ENCODE measurements at regions not wholly inside any gene's neighbourhood (a gene's known extent, or its start where the extent isn't known, plus 50 kb on each side); places are given as distances from the start of the nearest gene placed in this dataset.

- Histone ChIP-seq H3K27me3 (ENCODE audit: control insufficient read depth, insufficient read depth, low read length) (no peaks in the 10 kb centered on the region), H3K4me3 (ENCODE audit: low read depth, low read length) (no peak overlapping the region), H3K36me3 (ENCODE audit: control insufficient read depth, insufficient read depth, low read length) (no peaks in the 10 kb centered on the region)
- DNase-seq (ENCODE audit: low read depth): no peak
- TF ChIP-seq, protein P1, sequence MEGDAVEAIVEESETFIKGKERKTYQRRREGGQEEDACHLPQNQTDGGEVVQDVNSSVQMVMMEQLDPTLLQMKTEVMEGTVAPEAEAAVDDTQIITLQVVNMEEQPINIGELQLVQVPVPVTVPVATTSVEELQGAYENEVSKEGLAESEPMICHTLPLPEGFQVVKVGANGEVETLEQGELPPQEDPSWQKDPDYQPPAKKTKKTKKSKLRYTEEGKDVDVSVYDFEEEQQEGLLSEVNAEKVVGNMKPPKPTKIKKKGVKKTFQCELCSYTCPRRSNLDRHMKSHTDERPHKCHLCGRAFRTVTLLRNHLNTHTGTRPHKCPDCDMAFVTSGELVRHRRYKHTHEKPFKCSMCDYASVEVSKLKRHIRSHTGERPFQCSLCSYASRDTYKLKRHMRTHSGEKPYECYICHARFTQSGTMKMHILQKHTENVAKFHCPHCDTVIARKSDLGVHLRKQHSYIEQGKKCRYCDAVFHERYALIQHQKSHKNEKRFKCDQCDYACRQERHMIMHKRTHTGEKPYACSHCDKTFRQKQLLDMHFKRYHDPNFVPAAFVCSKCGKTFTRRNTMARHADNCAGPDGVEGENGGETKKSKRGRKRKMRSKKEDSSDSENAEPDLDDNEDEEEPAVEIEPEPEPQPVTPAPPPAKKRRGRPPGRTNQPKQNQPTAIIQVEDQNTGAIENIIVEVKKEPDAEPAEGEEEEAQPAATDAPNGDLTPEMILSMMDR (IDR thresholded peaks at IDR 0.05; ENCODE audit: insufficient read depth, low read length, poor library complexity, severe bottlenecking): no peak
Observed at GRCh38 chr5:51889703-51890102, 506.5 kb downstream of the ISL1 start.

GRCh38 chr5:51890435-51891116, 507.3 kb downstream of the ISL1 start:
- Histone ChIP-seq H3K4me3 (ENCODE audit: low read depth, low read length) (no peak overlapping the region), H3K27me3 (ENCODE audit: control insufficient read depth, insufficient read depth, low read length) (no peaks in the 10 kb centered on the region), H3K36me3 (ENCODE audit: control insufficient read depth, insufficient read depth, low read length) (no peaks in the 10 kb centered on the region)
- TF ChIP-seq, protein P1 (IDR thresholded peaks at IDR 0.05; ENCODE audit: insufficient read depth, low read length, poor library complexity, severe bottlenecking): no peak
- DNase-seq (ENCODE audit: low read depth): no peak

GRCh38 chr5:51892680-51893079, 509.4 kb downstream of the ISL1 start:
- Histone ChIP-seq H3K27me3 (ENCODE audit: control insufficient read depth, insufficient read depth, low read length) (no peaks in the 10 kb centered on the region), H3K36me3 (ENCODE audit: control insufficient read depth, insufficient read depth, low read length) (no peaks in the 10 kb centered on the region), H3K4me3 (ENCODE audit: low read depth, low read length) (no peak overlapping the region)
- DNase-seq (ENCODE audit: low read depth): no peak
- TF ChIP-seq, protein P1 (IDR thresholded peaks at IDR 0.05; ENCODE audit: insufficient read depth, low read length, poor library complexity, severe bottlenecking): no peak

- TF ChIP-seq, protein P1 (IDR thresholded peaks at IDR 0.05; ENCODE audit: insufficient read depth, low read length, poor library complexity, severe bottlenecking): no peak
Observed at GRCh38 chr5:51895834-51896233, 512.6 kb downstream of the ISL1 start.

DNA sequence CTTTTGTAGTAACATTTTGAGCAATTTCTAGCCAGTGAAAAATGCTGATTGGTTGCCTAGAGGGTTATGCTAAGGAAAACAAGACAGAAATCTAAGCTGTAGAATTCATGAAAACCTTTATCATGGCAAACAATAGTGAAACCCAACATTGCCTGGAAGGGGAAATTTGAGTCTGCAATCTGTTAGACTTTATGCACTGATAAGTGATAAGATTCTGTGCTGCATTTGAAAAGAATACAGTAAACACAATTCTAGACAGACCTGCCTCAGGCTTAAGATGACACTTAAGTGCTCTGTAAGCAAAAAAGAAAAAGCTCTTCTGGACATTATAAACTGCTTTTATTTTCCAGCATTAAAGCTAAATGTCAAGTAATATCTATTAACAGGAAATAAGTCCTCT, 519.3 kb downstream of the ISL1 start:
- H3K4me3 ChIP-seq (ENCODE audit: low read depth, low read length): no peak overlapping the region
- TF ChIP-seq, protein P1 (IDR thresholded peaks at IDR 0.05; ENCODE audit: insufficient read depth, low read length, poor library complexity, severe bottlenecking): no peak
- no peak for DNase-seq (ENCODE audit: low read depth)
- no peaks in the 10 kb centered on the region for H3K36me3 ChIP-seq (ENCODE audit: control insufficient read depth, insufficient read depth, low read length)
- H3K27me3 ChIP-seq (ENCODE audit: control insufficient read depth, insufficient read depth, low read length): no peaks in the 10 kb centered on the region

More at GRCh38 chr5:51895834-51896233, 512.6 kb downstream of the ISL1 start:
- no peak overlapping the region for H3K4me3 ChIP-seq (ENCODE audit: low read depth, low read length)
- no peaks in the 10 kb centered on the region for H3K27me3 ChIP-seq (ENCODE audit: control insufficient read depth, insufficient read depth, low read length)
- no peaks in the 10 kb centered on the region for H3K36me3 ChIP-seq (ENCODE audit: control insufficient read depth, insufficient read depth, low read length)
- no peak for DNase-seq (ENCODE audit: low read depth)

- TF ChIP-seq, protein P1 (IDR thresholded peaks at IDR 0.05; ENCODE audit: insufficient read depth, low read length, poor library complexity, severe bottlenecking): no peak
- DNase-seq (ENCODE audit: low read depth): no peak
- H3K27me3 ChIP-seq (ENCODE audit: control insufficient read depth, insufficient read depth, low read length): no peaks in the 10 kb centered on the region
- H3K36me3 ChIP-seq (ENCODE audit: control insufficient read depth, insufficient read depth, low read length): no peaks in the 10 kb centered on the region
- H3K4me3 ChIP-seq (ENCODE audit: low read depth, low read length): no peak overlapping the region
Observed at GRCh38 chr5:51908215-51908614, 525.0 kb downstream of the ISL1 start.

Measured in kidney epithelial cell (primary cell).